ENCODE measurements at regions not wholly inside any gene's neighbourhood (a gene's known extent, or its start where the extent isn't known, plus 50 kb on each side); places are given as distances from the start of the nearest gene placed in this dataset.

DNA sequence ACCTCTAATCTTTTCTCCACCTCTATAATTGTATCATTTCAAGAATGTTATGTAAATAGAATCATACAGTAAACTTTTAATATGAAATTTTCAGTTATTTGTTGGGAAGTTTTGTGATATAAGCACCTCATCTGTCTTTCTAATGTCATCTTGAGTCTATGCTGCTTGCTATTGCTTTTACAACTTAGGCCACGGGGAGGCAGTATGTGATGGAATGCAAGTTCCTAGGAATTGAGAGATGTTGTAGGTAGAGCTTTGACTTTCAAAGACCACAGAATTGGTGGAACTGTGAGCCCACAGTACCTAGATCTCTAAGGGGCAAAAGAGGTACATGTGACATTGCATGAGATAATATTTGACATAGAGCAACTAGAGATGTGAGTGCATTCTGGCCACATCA lies 328.3 kb downstream of the MFSD1 start:
- DNase-seq, result no peak

DNA sequence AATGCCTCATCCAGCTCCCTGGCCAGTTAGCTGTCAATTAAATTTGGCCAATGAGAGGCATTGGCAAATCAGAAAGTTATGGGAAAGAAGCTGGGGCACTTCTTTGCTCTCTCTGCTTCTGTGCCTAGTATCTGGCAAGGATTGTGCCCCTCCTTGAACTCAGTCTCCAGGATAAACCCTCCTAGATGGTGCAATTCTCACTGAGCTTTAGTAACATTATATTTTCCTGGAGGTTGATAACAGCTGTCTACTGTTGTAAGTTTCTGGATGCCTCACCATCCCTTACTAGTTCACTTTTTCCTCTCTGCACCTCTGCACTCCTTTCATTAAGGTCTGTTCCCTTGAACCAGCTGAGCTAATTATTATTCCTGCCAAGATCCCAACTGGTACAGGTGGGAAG lies 329.5 kb downstream of the MFSD1 start:
- no peak for DNase-seq

GRCh38 chr3:159137949-159138348 lies 336.1 kb downstream of the MFSD1 start:
- no peak for DNase-seq

- DNase-seq, result no peak
Measured at GRCh38 chr3:159139326-159139725, 337.5 kb downstream of the MFSD1 start.

GRCh38 chr3:159144472-159144871 lies 342.6 kb downstream of the MFSD1 start:
- no peak for DNase-seq

DNA sequence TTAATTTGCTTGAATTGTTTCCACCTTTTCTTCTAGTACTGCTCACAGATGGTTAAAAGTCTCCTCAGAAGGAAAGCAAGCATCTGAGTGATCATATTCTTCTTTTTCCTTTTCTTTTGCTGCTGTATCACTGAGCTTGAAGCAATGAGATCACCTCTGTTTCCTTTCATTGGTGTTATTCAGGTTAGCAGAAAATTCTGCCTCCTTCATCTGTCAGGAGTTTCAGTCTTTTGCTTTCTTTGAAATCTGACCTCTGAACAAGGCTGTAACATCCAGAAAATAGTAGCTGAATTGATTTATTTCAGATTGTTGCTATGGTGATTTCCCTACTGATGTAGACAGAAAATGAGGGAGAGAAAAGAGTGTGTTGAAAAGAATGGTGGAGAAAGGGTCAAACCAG lies 343.0 kb downstream of the MFSD1 start:
- no peak for DNase-seq

DNA sequence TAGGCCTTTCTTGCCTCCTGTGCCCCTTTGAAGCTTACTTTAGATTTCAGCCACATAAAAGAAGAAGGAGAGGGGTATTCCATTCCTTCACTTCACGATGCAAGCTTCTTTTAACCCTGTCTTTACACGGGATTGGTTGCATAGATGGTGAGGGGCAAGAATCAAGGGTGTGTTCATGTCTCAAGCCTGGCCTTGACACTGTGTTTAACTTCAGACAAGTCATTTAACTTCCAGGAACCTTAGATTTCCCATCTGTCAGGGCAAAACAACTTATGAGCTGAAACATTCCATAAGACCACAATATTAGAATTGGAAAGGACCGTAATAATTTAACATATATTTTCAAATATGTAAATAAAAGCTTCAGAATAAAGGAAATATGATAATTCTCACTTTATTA lies 344.5 kb downstream of the MFSD1 start:
- DNase-seq, result no peak

- no peak for DNase-seq
Measured at GRCh38 chr3:159146856-159147435, 345.1 kb downstream of the MFSD1 start.

GRCh38 chr3:159147813-159148212 lies 346.0 kb downstream of the MFSD1 start:
- no peak for DNase-seq

DNA sequence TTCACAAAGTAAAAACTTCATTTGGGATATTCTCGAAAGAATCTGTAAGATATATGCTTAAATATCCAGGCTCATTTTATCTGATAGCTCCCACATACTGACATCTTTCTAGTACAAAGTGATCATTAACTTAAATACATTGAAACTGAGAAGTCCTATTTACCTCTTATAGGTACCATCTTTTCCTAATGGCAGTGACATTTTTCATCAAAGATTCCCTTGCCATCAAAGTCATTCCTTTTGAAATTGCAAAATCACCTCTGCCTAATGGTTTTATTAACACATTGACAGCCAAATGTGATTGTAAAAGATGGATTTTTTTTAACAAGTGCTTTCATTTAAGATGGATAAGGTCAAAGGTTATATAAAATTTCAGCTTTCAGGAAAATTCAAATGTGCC lies 346.6 kb downstream of the MFSD1 start:
- no peak for DNase-seq

DNA sequence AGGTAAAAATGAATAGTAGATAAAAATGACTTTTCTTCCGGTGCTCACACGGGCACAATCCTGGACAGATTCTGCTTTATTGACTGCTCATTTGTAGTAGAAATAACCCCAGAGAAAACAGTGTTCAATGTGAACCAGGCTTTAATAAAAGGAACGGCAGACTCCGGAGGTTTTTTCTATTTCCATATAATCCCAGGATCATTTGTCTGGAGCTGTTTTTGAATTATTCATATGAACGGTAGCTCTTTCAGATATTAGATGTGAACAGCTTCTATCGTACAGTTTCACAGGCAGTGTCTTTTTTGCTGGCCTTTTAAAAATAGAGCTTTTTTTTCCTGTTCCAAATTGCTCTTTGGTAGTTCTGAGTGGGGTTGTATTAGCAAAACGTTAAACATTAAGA lies 347.3 kb downstream of the MFSD1 start:
- no peak for DNase-seq

- no peak for DNase-seq
Measured at GRCh38 chr3:159149633-159150032, 347.8 kb downstream of the MFSD1 start.

DNA sequence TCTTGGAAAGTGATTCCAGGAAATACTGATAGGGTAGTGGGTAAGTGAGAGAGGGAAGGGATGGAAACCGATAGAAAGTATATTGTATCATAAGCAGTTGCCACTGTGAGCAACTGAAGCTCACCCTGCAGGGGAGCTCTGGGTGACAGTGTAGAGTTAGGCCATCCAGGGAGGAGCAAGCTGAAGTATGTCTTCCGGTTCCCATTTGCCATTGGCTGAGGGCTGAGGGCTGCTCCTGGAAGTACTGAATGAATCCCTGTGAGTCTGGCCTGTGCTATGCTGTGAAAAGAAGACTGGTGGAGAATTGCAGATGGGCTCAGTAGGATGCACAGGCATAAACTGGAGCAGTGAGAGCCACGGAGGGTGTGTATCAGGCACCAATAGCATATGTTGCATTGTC lies 348.3 kb downstream of the MFSD1 start:
- DNase-seq, result no peak

DNA sequence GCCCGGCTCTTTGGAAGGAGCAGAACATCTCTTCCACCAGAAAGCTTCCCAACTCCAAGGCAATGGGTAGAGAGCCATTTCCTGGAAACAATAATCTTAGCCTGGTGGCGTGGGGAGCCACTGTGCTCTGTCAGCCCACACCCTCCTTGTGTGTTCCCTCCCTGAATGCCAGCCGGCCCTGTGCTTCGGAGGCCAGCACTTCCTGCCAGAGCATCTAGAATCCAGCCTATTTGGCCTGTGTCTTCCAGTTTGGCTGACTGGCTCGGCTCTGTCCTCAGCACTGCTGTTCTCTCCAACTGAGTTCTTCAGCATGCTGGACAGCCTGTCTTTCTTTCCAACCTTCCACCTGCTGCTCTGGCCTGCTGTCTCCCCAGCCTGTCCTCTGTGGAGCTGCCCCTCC lies 349.3 kb downstream of the MFSD1 start:
- DNase-seq, result no peak

GRCh38 chr3:159157275-159157674 lies 355.4 kb downstream of the MFSD1 start:
- DNase-seq, result no peak

- no peak for DNase-seq
Measured at GRCh38 chr3:159158213-159158612, 356.4 kb downstream of the MFSD1 start.

GRCh38 chr3:159158801-159159200 lies 356.9 kb downstream of the MFSD1 start:
- DNase-seq, result no peak

GRCh38 chr3:159159546-159159945 lies 357.7 kb downstream of the MFSD1 start:
- DNase-seq, result no peak

GRCh38 chr3:159163656-159164055 lies 361.8 kb downstream of the MFSD1 start:
- no peak for DNase-seq

GRCh38 chr3:159165961-159166360 lies 364.1 kb downstream of the MFSD1 start:
- no peak for DNase-seq

DNA sequence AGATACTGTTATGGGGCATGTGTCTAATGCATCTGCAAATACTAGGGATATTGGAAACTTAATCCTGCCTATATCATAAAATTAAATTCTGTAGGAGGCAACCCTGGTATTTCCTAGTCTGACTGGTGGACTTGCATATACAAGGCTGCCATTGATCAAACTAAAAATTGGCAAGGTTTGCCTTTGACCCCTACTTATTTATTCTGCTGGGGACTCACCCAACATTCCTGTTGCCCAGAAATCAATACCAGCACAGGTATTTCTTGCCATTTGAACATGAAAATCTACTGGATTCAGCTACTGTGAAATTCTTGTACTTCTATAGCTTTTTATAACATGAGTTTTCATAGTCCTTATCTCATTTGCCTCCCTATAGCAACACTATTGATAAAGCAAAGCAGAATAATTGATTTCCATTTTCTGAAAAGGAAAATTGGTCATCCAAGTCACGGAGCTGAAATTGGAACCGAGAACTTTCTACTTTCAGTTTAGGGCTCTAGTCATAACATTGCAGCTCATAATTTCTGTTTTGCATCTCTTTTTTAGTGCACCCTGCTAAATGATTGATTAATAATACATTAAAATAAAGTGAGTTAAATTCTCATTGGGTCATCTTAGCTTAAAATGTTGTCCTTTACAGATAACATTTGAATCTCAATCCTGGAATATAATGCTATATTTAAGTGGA lies 365.2 kb downstream of the MFSD1 start:
- DNase-seq, result no peak

GRCh38 chr3:159168788-159169187 lies 366.9 kb downstream of the MFSD1 start:
- no peak for DNase-seq

GRCh38 chr3:159169828-159170227 lies 368.0 kb downstream of the MFSD1 start:
- DNase-seq, result no peak

DNA sequence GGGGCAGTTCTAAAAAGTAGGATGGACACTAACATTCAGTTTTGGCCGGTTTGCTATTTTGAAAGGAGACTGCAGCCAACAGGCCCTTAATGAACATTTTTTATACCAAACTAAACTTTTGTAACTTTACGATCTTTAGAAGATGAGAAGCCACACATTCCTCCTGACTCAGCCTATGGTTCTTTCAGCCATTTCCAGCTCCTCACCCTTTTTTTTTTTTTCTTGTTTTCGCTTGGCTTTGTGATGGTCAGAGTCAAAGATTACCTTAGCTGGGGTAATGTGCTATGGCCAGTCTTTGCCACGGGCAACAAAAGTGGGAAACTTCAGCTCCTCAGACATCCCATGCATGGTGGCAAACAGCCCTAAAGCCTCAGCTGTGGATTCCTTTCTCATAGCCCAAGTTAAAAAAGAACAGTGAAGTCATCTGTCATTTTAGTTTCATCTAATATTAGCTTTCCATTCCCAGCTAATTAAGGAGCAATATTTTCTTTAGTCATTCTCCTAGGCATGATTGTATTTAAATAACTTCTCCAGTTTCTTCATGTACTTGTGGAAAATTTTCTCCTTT lies 368.7 kb downstream of the MFSD1 start:
- no peak for DNase-seq

All from skin of body (tissue), 1 donor.